GM21528 (cell line): ENCODE measurements at regions not wholly inside any gene's neighbourhood (a gene's known extent, or its start where the extent isn't known, plus 50 kb on each side); places are given as distances from the start of the nearest gene placed in this dataset.

Source experiments
- ATAC-seq: cut with Tn5 transposase; IDR thresholded peaks from one replicate; pipeline ENCODE4 v1.9.1; 2021; ENCODE audit warnings: mild to moderate bottlenecking, moderate library complexity; ENCODE audit not compliant: unreplicated experiment, low FRiP score

- ATAC-seq, result no peak
These were observed 277.7 kb downstream of the UTP18 start for GRCh38 chr17:51537996-51538550.

GRCh38 chr17:51540151-51540550 is 279.8 kb downstream of the UTP18 start:
- no peak for ATAC-seq

GRCh38 chr17:51541215-51541614 is 280.9 kb downstream of the UTP18 start:
- no peak for ATAC-seq

GRCh38 chr17:51546114-51546513 is 285.8 kb downstream of the UTP18 start:
- ATAC-seq, result no peak

- no peak for ATAC-seq
These were observed 287.8 kb downstream of the UTP18 start for GRCh38 chr17:51548125-51548524.

GRCh38 chr17:51555153-51555552 is 294.8 kb downstream of the UTP18 start:
- ATAC-seq, result no peak

GRCh38 chr17:51559778-51560177 is 299.4 kb downstream of the UTP18 start:
- no peak for ATAC-seq

GRCh38 chr17:51560398-51560797 is 300.1 kb downstream of the UTP18 start:
- no peak for ATAC-seq

GRCh38 chr17:51563961-51564360 is 303.6 kb downstream of the UTP18 start:
- ATAC-seq, result no peak

GRCh38 chr17:51572115-51572514 is 311.8 kb downstream of the UTP18 start:
- ATAC-seq, result no peak
